ENCODE measurements at regions not wholly inside any gene's neighbourhood (a gene's known extent, or its start where the extent isn't known, plus 50 kb on each side); places are given as distances from the start of the nearest gene placed in this dataset.
"Not testable (repeated sequence)": the region's sequence is repeated elsewhere in the genome, so short reads cannot be mapped to it uniquely, and the experiment has no call there.

DNA sequence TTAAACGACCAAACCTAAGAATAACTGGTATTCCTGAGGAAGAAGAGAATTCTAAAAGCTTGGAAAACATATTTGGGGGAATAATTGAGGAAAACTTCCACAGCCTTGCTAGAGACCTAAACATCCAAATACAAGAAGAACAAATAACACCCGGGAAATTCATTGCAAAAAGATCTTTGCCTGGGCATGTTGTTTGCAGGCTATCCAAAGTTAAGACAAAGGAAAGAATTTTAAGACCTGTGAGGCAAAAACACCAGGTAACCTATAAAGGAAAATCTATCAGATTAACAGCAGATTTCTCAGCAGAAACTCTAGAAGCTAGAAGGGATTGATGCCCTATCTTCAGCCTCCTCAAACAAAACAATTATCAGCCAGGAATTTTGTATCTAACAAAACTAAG, 82.2 kb upstream of the TRPC7 start:
- H4K20me1 ChIP-seq (ENCODE audit: control insufficient read depth, insufficient read depth); DNase-seq (ENCODE audit: low read depth, low spot score); ATAC-seq; H3K79me2 ChIP-seq (ENCODE audit: control insufficient read depth, insufficient read depth, low read length); FAIRE-seq; H3K27ac ChIP-seq (ENCODE audit: control insufficient read depth, insufficient read depth); intact Hi-C loops (cut with micrococcal nuclease; ENCODE audit: unreplicated experiment); H3K4me2 ChIP-seq (ENCODE audit: control insufficient read depth, insufficient read depth); H3K9me3 ChIP-seq (replicated peaks; ENCODE audit: control insufficient read depth, insufficient read depth, low read length); H3K4me3 ChIP-seq; RAD21 ChIA-PET (ENCODE audit: unreplicated experiment); H3K27me3 ChIP-seq (replicated peaks in 1 of 2; ENCODE audit: control insufficient read depth in 2 of 2, insufficient read depth in 2 of 2, low read length in 1 of 2); POLR2A ChIA-PET; in situ Hi-C loops (cut with MboI); H3K4me1 ChIP-seq (ENCODE audit: control insufficient read depth, insufficient read depth, low read length); H3K36me3 ChIP-seq (ENCODE audit: control insufficient read depth in 2 of 2, insufficient read depth in 2 of 2, low read length in 1 of 2); BruUV-seq (replicated peaks); H2AFZ ChIP-seq (ENCODE audit: control insufficient read depth, low read depth, low read length); H3K9ac ChIP-seq (ENCODE audit: control insufficient read depth, insufficient read depth, low read length): not testable (repeated sequence)
- ChIA-PET CTCF (interaction anchor here (1.4 to 2.1 kb wide), 2 partner anchors 24 to 198 kb away, joined by 3 to 11 read pairs; no protein-coding TSS in a partner anchor), SMC1A (ENCODE audit: uncharacterized antibody, unreplicated experiment) (interaction anchor here (0.8 to 1.9 kb wide), 2 partner anchors 87 to 198 kb away, joined by 3 to 5 read pairs; no protein-coding TSS in a partner anchor)
- WGBS (ENCODE audit: insufficient coverage, insufficient replicate concordance, low lambda C conversion rate, missing lambda C conversion rate), result 0% methylated on average over 2 of the region's 2 CpGs

DNA sequence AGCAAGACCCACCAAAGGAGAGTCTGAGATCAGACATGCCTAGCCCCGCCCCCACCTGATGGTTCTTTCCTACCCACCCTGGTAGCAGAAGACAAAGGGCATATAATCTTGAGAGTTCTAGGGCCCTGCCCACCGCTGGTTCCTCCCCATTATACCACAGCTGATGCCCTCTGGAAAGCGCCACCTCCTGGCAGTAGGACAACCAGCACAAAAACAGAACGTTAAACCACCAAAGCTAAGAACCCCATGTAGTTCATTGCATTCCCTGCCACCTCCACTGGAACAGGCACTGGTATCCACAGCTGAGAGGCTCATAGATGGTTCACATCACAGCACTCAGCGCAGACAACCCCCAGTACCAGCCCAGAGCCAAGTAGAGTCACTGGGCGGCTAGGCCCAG, 81.2 kb upstream of the TRPC7 start:
- FAIRE-seq (no peak), ATAC-seq (no peak), DNase-seq (ENCODE audit: low read depth, low spot score) (no peak)
- Histone ChIP-seq H3K4me1 (ENCODE audit: control insufficient read depth, insufficient read depth, low read length) (no peaks in the 10 kb centered on the region), H3K9me3 (replicated peaks; ENCODE audit: control insufficient read depth, insufficient read depth, low read length) (no peaks in the 10 kb centered on the region; the same call in 2 of the 3 replicates), H3K79me2 (ENCODE audit: control insufficient read depth, insufficient read depth, low read length) (no peaks in the 10 kb centered on the region), H3K27ac (ENCODE audit: control insufficient read depth, insufficient read depth) (no peak overlapping the region), H3K27me3 (replicated peaks in 1 of 2; ENCODE audit: control insufficient read depth in 2 of 2, insufficient read depth in 2 of 2, low read length in 1 of 2) (no peaks in the 10 kb centered on the region), H3K36me3 (ENCODE audit: control insufficient read depth in 2 of 2, insufficient read depth in 2 of 2, low read length in 1 of 2) (no peaks in the 10 kb centered on the region), H3K4me3 (no peak overlapping the region), H4K20me1 (ENCODE audit: control insufficient read depth, insufficient read depth) (no peaks in the 10 kb centered on the region), H2AFZ (ENCODE audit: control insufficient read depth, low read depth, low read length) (no peak overlapping the region), H3K4me2 (ENCODE audit: control insufficient read depth, insufficient read depth) (no peak overlapping the region), H3K9ac (ENCODE audit: control insufficient read depth, insufficient read depth, low read length) (no peak overlapping the region)
- ChIA-PET CTCF (interaction anchor here (2.1 kb wide), 1 partner anchor 197 kb away, joined by 11 read pairs; no protein-coding TSS in a partner anchor), POLR2A (no interaction called here), RAD21 (ENCODE audit: unreplicated experiment) (no interaction called here), SMC1A (ENCODE audit: uncharacterized antibody, unreplicated experiment) (no interaction called here)
- TF ChIP-seq SRF (IDR thresholded peaks at IDR 0.05; ENCODE audit: low read depth in 2 of 2, low read length in 2 of 2) (no peak), RELA (IDR thresholded peaks at IDR 0.05; ENCODE audit: borderline replicate concordance, partially characterized antibody) (no peak), CREB1 (IDR thresholded peaks at IDR 0.05; ENCODE audit: low read depth) (no peak), BACH1 (IDR thresholded peaks at IDR 0.05; ENCODE audit: borderline replicate concordance) (no peak)
- TF ChIP-seq, protein P1, sequence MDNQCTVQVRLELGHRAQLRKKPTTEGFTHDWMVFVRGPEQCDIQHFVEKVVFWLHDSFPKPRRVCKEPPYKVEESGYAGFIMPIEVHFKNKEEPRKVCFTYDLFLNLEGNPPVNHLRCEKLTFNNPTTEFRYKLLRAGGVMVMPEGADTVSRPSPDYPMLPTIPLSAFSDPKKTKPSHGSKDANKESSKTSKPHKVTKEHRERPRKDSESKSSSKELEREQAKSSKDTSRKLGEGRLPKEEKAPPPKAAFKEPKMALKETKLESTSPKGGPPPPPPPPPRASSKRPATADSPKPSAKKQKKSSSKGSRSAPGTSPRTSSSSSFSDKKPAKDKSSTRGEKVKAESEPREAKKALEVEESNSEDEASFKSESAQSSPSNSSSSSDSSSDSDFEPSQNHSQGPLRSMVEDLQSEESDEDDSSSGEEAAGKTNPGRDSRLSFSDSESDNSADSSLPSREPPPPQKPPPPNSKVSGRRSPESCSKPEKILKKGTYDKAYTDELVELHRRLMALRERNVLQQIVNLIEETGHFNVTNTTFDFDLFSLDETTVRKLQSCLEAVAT (IDR thresholded peaks at IDR 0.05), result no peak
- WGBS (ENCODE audit: insufficient coverage, insufficient replicate concordance, low lambda C conversion rate, missing lambda C conversion rate), result 54% methylated on average over 6 of the region's 6 CpGs
- BruUV-seq (replicated peaks), result no TSS peak
- in situ Hi-C loops (cut with MboI) (no loop called here), intact Hi-C loops (cut with micrococcal nuclease; ENCODE audit: unreplicated experiment) (no loop called here)

DNA sequence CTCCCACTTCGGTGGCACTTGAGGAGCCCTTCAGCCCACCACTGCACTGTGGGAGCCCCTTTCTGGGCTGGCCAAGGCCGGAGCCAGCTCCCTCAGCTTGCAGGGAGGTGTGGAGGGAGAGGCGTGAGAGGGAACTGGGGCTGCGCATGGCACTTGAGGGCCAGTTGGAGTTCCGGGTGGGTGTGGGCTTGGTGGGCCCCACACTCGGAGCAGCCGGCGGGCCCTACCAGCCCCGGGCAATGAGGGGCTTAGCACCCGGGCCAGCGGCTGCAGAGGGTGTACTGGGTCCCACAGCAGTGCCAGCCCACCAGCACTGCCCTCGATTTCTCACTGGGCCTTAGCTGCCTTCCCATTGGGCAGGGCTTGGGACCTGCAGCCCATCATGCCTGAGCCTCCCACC, 78.8 kb upstream of the TRPC7 start:
- H3K4me3 ChIP-seq; H2AFZ ChIP-seq (ENCODE audit: control insufficient read depth, low read depth, low read length); H3K27me3 ChIP-seq (replicated peaks in 1 of 2; ENCODE audit: control insufficient read depth in 2 of 2, insufficient read depth in 2 of 2, low read length in 1 of 2); H3K9ac ChIP-seq (ENCODE audit: control insufficient read depth, insufficient read depth, low read length); H3K9me3 ChIP-seq (replicated peaks; ENCODE audit: control insufficient read depth, insufficient read depth, low read length); ATAC-seq; H3K4me1 ChIP-seq (ENCODE audit: control insufficient read depth, insufficient read depth, low read length); H3K36me3 ChIP-seq (ENCODE audit: control insufficient read depth in 2 of 2, insufficient read depth in 2 of 2, low read length in 1 of 2); POLR2A ChIA-PET; H3K27ac ChIP-seq (ENCODE audit: control insufficient read depth, insufficient read depth); H3K79me2 ChIP-seq (ENCODE audit: control insufficient read depth, insufficient read depth, low read length); in situ Hi-C loops (cut with MboI); RAD21 ChIA-PET (ENCODE audit: unreplicated experiment); CTCF ChIA-PET; FAIRE-seq; H3K4me2 ChIP-seq (ENCODE audit: control insufficient read depth, insufficient read depth); H4K20me1 ChIP-seq (ENCODE audit: control insufficient read depth, insufficient read depth); BruUV-seq (replicated peaks); DNase-seq (ENCODE audit: low read depth, low spot score); intact Hi-C loops (cut with micrococcal nuclease; ENCODE audit: unreplicated experiment): not testable (repeated sequence)
- SMC1A ChIA-PET (ENCODE audit: uncharacterized antibody, unreplicated experiment), result interaction anchor here (0.7 kb wide), 1 partner anchor 267 kb away, joined by 3 read pairs; no protein-coding TSS in a partner anchor
- WGBS (ENCODE audit: insufficient coverage, insufficient replicate concordance, low lambda C conversion rate, missing lambda C conversion rate), result 66% methylated on average over 8 of the region's 12 CpGs

All from GM12878 (cell line).